ENCODE measurements at regions not wholly inside any gene's neighbourhood (a gene's known extent, or its start where the extent isn't known, plus 50 kb on each side); places are given as distances from the start of the nearest gene placed in this dataset.

DNA sequence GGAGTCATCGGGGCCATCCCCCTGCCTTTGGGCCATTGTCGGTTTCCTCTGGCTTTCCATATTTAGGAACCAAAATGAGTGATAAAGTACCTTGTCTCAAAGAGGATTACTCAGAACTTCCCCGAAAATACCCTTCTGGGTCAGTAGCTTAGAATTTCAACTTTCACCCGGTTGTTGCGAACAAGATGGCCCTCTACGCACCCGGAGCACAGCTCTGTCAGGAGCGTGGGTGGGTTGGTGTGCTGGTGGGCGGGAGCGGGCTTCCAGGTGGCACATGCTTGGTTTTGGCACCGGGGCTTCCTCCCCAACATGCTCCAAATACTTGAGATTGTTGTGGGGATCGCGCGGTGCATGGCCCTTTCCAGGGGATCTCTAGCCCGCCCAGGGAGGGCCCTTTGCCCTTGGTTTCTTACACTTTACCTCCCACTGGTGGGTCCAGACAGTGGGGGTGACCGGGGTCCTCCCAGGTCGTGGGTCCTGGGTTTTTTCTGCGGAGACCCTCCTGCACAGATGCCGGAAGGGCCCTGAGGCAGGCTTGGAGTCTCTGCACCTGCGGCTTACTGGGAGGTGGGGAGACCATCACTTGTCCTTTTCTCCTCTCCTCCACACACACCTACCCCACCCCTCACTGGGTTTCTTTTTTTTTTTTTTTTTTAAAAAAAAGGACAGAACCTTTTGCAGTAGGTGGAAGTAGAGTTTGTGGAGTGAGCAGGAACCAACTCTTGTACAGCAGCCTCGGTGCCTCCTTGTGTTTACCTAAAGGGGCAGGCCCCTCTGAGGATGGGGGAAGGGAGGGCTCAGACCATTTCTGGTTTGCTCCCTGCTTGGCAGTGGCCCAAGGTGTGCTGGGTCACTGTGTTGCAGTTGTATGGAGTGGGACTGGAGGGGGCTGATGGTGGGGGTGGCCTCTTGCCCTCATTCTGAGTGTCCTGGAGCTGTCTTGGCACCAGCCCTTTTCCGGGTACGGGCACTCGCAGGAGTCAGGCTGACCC is 142.1 kb downstream of the SEC14L1 start:
- Histone ChIP-seq H3K4me3 (ENCODE audit: low read depth in 1 of 2, low read length in 1 of 2) (no peak overlapping the region), H3K4me1 (ENCODE audit: control insufficient read depth in 1 of 2, insufficient read depth in 1 of 2, low read depth in 1 of 2, low read length in 1 of 2) (peaks cover 28 to 41% of the 10 kb centered on the region in 2 experiments), H3K27me3 (peaks cover 64% of the 10 kb centered on the region), H3K27ac (no peak overlapping the region), H3K36me3 (no peaks in the 10 kb centered on the region), H3K9me3 (no peaks in the 10 kb centered on the region)
- TF ChIP-seq, protein P1, sequence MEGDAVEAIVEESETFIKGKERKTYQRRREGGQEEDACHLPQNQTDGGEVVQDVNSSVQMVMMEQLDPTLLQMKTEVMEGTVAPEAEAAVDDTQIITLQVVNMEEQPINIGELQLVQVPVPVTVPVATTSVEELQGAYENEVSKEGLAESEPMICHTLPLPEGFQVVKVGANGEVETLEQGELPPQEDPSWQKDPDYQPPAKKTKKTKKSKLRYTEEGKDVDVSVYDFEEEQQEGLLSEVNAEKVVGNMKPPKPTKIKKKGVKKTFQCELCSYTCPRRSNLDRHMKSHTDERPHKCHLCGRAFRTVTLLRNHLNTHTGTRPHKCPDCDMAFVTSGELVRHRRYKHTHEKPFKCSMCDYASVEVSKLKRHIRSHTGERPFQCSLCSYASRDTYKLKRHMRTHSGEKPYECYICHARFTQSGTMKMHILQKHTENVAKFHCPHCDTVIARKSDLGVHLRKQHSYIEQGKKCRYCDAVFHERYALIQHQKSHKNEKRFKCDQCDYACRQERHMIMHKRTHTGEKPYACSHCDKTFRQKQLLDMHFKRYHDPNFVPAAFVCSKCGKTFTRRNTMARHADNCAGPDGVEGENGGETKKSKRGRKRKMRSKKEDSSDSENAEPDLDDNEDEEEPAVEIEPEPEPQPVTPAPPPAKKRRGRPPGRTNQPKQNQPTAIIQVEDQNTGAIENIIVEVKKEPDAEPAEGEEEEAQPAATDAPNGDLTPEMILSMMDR (IDR thresholded peaks at IDR 0.05) = no peak

DNA sequence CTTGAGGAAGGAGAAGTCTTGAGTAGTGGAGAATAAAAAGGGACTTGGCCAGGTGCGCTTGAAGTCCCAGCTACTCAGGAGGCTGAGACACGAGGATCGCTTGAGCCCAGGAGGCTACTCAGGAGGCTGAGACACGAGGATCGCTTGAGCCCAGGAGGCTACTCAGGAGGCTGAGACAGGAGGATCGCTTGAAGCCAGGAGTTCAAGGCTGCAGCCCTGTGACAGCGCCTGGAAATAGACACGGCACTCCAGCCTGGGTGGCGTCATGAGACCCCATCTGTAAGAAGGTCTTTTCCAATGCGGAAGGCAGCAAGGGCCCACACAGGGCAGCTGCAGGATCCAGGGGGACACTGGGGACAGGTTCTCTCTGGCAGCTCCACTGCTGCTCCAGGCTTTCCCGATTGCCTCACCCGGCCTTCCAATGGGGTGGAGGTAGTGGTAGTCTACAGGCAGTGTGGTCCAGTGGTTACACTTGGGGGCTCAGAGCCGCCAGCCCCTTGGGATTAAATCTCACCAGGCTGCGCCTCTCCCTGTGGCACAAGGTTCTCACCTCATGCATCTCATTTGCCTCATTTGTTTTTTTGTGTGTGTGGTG is 143.4 kb downstream of the SEC14L1 start:
- H3K4me1 ChIP-seq (ENCODE audit: control insufficient read depth in 1 of 2, insufficient read depth in 1 of 2, low read depth in 1 of 2, low read length in 1 of 2) = peaks cover 28 to 38% of the 10 kb centered on the region in 2 experiments
- H3K36me3 ChIP-seq = no peaks in the 10 kb centered on the region
- no peaks in the 10 kb centered on the region for H3K9me3 ChIP-seq
- H3K27ac ChIP-seq = no peak overlapping the region
- H3K27me3 ChIP-seq = peaks cover 64% of the 10 kb centered on the region
- H3K4me3 ChIP-seq (ENCODE audit: low read depth in 1 of 2, low read length in 1 of 2) = no peak overlapping the region
- TF ChIP-seq, protein P1 (IDR thresholded peaks at IDR 0.05) = no peak

DNA sequence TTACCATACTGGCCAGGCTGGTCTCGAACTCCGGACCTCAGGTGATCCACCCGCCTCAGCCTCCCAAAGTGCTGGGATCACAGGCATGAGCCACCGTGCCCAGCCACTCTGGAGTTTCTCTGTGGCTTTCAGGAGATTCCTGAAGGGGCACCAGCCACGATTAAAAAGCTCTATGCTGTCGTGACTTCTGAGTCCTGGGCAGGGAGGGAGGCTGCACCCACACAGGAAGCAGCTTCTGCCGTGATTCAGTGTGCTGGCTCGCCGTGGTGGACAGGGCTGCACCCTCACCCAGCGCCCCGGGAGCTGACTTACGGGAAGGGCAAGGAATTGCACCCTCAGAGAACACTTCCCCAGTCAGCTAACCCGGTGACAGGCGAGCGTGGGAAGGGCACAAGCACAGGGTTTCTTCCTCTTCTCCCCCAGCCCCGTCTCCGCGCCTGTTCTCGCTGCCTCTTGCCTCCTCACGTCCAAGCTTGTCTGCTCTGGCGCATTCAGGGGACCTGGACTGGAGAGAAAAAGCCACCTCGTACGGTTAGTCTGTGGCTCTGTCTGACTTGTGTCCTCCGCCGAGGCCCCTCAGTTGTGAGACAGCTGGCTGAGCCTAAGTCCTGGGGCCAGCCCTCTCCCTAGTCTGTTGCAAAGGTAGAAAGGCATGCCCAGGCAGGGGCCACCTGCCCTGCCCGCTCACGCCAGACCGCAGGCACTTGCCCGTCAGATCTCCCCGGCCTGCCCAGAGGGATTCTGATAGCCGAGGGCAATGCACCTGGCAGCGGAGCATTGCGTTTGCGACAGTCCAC is 145.0 kb downstream of the SEC14L1 start:
- H3K36me3 ChIP-seq = no peaks in the 10 kb centered on the region
- TF ChIP-seq, protein P1 (IDR thresholded peaks at IDR 0.05) = no peak
- no peaks in the 10 kb centered on the region for H3K9me3 ChIP-seq
- H3K27ac ChIP-seq = peak overlapping the region; percentile 37
- peak overlapping the region in 1 of 2 experiments; percentile 29 for H3K4me3 ChIP-seq (ENCODE audit: low read depth in 1 of 2, low read length in 1 of 2)
- peaks cover 48% of the 10 kb centered on the region for H3K27me3 ChIP-seq
- peaks cover 16 to 24% of the 10 kb centered on the region in 2 experiments for H3K4me1 ChIP-seq (ENCODE audit: control insufficient read depth in 1 of 2, insufficient read depth in 1 of 2, low read depth in 1 of 2, low read length in 1 of 2)

DNA sequence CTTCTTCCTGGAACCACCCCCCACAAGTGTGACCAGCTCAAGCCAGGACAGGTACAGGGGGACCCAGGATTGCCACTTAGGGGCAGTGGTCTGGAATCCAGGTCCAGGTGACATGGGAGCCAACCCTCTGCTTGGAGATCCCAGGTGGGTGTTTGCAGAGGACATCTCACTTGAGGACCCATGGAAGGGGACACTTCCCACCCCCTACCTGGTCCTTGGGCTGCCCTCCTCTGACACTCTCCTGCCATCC is 145.5 kb downstream of the SEC14L1 start:
- H3K27me3 ChIP-seq = peaks cover 45% of the 10 kb centered on the region
- H3K27ac ChIP-seq = no peak overlapping the region
- H3K36me3 ChIP-seq = no peaks in the 10 kb centered on the region
- peaks cover 14 to 24% of the 10 kb centered on the region in 2 experiments for H3K4me1 ChIP-seq (ENCODE audit: control insufficient read depth in 1 of 2, insufficient read depth in 1 of 2, low read depth in 1 of 2, low read length in 1 of 2)
- no peaks in the 10 kb centered on the region for H3K9me3 ChIP-seq
- TF ChIP-seq, protein P1 (IDR thresholded peaks at IDR 0.05) = no peak
- H3K4me3 ChIP-seq (ENCODE audit: low read depth in 1 of 2, low read length in 1 of 2) = peak overlapping the region in 1 of 2 experiments; percentile 29

DNA sequence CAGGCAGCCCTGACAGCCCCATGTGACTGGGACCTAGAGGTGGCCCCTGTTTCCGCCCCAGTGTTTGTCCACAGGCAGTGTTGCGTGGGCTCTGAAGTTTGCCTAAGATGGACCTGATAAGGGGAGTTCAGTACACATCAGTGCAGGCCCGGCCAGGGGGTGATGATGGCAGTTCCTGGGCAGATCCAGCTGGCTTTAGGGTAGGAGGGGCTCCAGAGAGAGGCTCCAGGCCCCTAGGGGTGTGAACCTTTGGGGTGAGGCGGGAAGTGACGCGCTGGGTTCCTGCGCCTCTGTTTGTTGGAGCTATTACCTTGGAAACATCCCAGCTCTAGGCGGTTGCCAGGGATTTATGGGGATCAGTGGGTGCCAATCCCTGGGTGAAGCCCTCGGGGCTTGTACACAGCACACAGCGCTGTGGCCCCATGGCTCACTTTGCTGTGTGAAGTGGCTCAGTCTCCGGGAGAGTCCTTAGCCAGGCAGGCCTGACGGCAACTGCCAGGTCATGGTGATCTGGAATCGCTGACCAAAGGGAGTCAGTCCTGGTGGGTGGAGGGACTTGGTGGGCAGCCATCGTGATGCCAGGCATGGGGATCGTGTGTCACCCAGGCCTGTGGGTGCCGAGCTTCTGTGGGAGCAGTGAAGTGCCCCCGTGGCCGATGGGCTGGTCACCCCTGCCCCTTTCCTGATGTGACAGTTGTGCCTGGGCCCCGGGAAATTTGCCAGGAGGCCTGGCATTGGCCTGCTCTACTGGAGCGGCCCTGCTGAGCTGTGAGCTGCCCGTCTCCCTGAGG is 146.1 kb downstream of the SEC14L1 start:
- H3K4me1 ChIP-seq (ENCODE audit: control insufficient read depth in 1 of 2, insufficient read depth in 1 of 2, low read depth in 1 of 2, low read length in 1 of 2) = peaks cover 9 to 20% of the 10 kb centered on the region in 2 experiments
- TF ChIP-seq, protein P1 (IDR thresholded peaks at IDR 0.05) = no peak
- peak overlapping the region in 1 of 2 experiments; percentile 29 for H3K4me3 ChIP-seq (ENCODE audit: low read depth in 1 of 2, low read length in 1 of 2)
- H3K27me3 ChIP-seq = peaks cover 39% of the 10 kb centered on the region
- H3K27ac ChIP-seq = no peak overlapping the region
- H3K36me3 ChIP-seq = no peaks in the 10 kb centered on the region
- H3K9me3 ChIP-seq = no peaks in the 10 kb centered on the region

Data from neutrophil (primary cell).